ENCODE measurements at regions not wholly inside any gene's neighbourhood (a gene's known extent, or its start where the extent isn't known, plus 50 kb on each side); places are given as distances from the start of the nearest gene placed in this dataset.

DNA sequence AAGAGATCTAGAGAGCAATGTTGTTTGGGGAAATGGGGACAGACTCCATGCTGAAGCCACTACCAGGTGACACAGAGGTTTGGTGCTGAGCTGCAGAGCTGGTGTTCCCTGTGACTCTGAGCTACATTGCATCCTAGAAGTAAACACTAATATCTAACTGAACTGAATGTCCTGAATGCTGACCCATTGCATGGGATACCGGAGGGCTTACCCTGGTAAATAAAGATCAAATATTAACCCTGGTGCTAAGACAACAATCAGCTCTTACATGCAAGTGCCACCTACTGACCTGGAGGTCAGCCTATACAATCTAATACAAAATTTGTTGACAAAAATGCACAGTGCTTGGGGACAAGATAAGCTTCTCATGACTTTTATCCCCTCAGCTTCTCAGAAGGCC lies 851.3 kb upstream of the KCND2 start:
- Mint-ChIP-seq H3K27me3 (ENCODE audit: unreplicated experiment) (peaks cover 4% of the 10 kb centered on the region), H3K4me3 (ENCODE audit: unreplicated experiment) (no peak overlapping the region), H3K4me1 (ENCODE audit: unreplicated experiment) (no peaks in the 10 kb centered on the region)

GRCh38 chr7:119436882-119437281 lies 836.1 kb upstream of the KCND2 start:
- H3K36me3 Mint-ChIP-seq (ENCODE audit: unreplicated experiment), result no peaks in the 10 kb centered on the region
- peaks cover 5% of the 10 kb centered on the region for H3K9me3 Mint-ChIP-seq (ENCODE audit: unreplicated experiment)
- peaks cover 12% of the 10 kb centered on the region for H3K4me1 Mint-ChIP-seq (ENCODE audit: unreplicated experiment)
- no peak overlapping the region for H3K4me3 Mint-ChIP-seq (ENCODE audit: unreplicated experiment)
- DNase-seq (ENCODE audit: extremely low spot score, unreplicated experiment), result no peak
- TF ChIP-seq, protein P1, sequence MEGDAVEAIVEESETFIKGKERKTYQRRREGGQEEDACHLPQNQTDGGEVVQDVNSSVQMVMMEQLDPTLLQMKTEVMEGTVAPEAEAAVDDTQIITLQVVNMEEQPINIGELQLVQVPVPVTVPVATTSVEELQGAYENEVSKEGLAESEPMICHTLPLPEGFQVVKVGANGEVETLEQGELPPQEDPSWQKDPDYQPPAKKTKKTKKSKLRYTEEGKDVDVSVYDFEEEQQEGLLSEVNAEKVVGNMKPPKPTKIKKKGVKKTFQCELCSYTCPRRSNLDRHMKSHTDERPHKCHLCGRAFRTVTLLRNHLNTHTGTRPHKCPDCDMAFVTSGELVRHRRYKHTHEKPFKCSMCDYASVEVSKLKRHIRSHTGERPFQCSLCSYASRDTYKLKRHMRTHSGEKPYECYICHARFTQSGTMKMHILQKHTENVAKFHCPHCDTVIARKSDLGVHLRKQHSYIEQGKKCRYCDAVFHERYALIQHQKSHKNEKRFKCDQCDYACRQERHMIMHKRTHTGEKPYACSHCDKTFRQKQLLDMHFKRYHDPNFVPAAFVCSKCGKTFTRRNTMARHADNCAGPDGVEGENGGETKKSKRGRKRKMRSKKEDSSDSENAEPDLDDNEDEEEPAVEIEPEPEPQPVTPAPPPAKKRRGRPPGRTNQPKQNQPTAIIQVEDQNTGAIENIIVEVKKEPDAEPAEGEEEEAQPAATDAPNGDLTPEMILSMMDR (IDR thresholded peaks at IDR 0.05), result no peak
- no peak overlapping the region for H3K27ac Mint-ChIP-seq (ENCODE audit: unreplicated experiment)
- H3K27me3 Mint-ChIP-seq (ENCODE audit: unreplicated experiment), result no peaks in the 10 kb centered on the region

More for the DNA sequence above, 851.3 kb upstream of the KCND2 start:
- TF ChIP-seq, protein P1 (IDR thresholded peaks at IDR 0.05), result no peak
- Mint-ChIP-seq H3K9me3 (ENCODE audit: unreplicated experiment) (peaks cover 5% of the 10 kb centered on the region), H3K27ac (ENCODE audit: unreplicated experiment) (no peak overlapping the region), H3K36me3 (ENCODE audit: unreplicated experiment) (no peaks in the 10 kb centered on the region)
- DNase-seq (ENCODE audit: extremely low spot score, unreplicated experiment), result no peak

GRCh38 chr7:119438315-119438714 lies 834.7 kb upstream of the KCND2 start:
- peaks cover 4% of the 10 kb centered on the region for H3K4me1 Mint-ChIP-seq (ENCODE audit: unreplicated experiment)
- peaks cover 2% of the 10 kb centered on the region for H3K9me3 Mint-ChIP-seq (ENCODE audit: unreplicated experiment)
- H3K36me3 Mint-ChIP-seq (ENCODE audit: unreplicated experiment), result no peaks in the 10 kb centered on the region
- no peak overlapping the region for H3K27ac Mint-ChIP-seq (ENCODE audit: unreplicated experiment)
- TF ChIP-seq, protein P1 (IDR thresholded peaks at IDR 0.05), result no peak
- H3K27me3 Mint-ChIP-seq (ENCODE audit: unreplicated experiment), result no peaks in the 10 kb centered on the region
- DNase-seq (ENCODE audit: extremely low spot score, unreplicated experiment), result no peak
- no peak overlapping the region for H3K4me3 Mint-ChIP-seq (ENCODE audit: unreplicated experiment)

DNA sequence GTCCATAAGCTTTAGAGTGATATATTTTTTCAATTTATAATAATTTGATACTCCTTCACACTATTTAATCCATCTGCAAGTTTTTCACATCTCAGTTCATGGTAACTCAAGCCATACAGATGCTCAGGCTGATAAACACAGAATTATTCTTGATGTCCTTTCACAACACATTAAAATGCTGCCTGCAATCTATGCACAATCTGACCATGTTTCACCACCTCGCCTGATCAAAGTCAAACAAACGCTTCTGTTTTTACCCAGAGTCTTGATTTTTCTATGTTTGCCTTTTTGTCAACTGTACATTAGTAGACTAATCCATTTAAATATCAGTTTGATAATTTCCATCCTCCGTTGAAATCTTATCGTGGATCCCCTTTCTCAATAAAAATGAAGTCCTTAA lies 833.8 kb upstream of the KCND2 start:
- no peak for DNase-seq (ENCODE audit: extremely low spot score, unreplicated experiment)
- TF ChIP-seq, protein P1 (IDR thresholded peaks at IDR 0.05), result no peak
- no peak overlapping the region for H3K4me3 Mint-ChIP-seq (ENCODE audit: unreplicated experiment)
- no peak overlapping the region for H3K27ac Mint-ChIP-seq (ENCODE audit: unreplicated experiment)
- no peaks in the 10 kb centered on the region for H3K27me3 Mint-ChIP-seq (ENCODE audit: unreplicated experiment)
- no peaks in the 10 kb centered on the region for H3K9me3 Mint-ChIP-seq (ENCODE audit: unreplicated experiment)
- no peaks in the 10 kb centered on the region for H3K36me3 Mint-ChIP-seq (ENCODE audit: unreplicated experiment)
- H3K4me1 Mint-ChIP-seq (ENCODE audit: unreplicated experiment), result peaks cover 2% of the 10 kb centered on the region

DNA sequence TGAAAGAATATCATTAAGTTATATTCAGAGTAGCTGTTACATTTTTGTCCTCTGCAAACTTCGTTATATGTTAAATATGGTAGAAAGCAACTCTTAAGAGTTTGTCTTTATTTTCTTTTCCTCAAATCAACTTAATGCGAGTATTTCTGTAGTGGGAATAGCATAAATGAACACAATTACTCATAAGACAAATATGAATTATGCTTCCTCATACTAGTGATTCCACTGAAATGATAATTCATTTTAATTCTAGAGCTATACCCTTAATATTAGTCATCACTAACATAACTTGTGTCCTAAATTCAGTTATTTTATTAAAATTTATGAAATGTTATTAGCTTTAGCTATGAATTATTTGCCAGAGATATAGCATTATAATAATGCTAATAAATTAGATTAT lies 820.6 kb upstream of the KCND2 start:
- Mint-ChIP-seq H3K27ac (ENCODE audit: unreplicated experiment) (no peak overlapping the region), H3K4me1 (ENCODE audit: unreplicated experiment) (peaks cover 23% of the 10 kb centered on the region), H3K27me3 (ENCODE audit: unreplicated experiment) (no peaks in the 10 kb centered on the region), H3K4me3 (ENCODE audit: unreplicated experiment) (no peak overlapping the region), H3K9me3 (ENCODE audit: unreplicated experiment) (no peaks in the 10 kb centered on the region), H3K36me3 (ENCODE audit: unreplicated experiment) (no peaks in the 10 kb centered on the region)
- TF ChIP-seq, protein P1 (IDR thresholded peaks at IDR 0.05), result no peak
- DNase-seq (ENCODE audit: extremely low spot score, unreplicated experiment), result no peak
